D721Med (cell line): ENCODE measurements at regions not wholly inside any gene's neighbourhood (a gene's known extent, or its start where the extent isn't known, plus 50 kb on each side); places are given as distances from the start of the nearest gene placed in this dataset.

ENCODE experiments used
- DNase-seq: peaks from one replicate; pipeline ENCODE4 v3.0.0; 2011; ENCODE audit warnings: low spot score; ENCODE audit not compliant: insufficient read length
- FAIRE-seq: peaks from 2 replicates; lab custom pipeline; 2011; peaks lifted over from hg19 to GRCh38; lab: Jason Lieb, UNC
- CTCF ChIP-seq: IDR thresholded peaks from 2 replicates; pipeline ENCODE4 v1.5.1; 2012; ENCODE audit warnings: mild to moderate bottlenecking, control low read depth; ENCODE audit not compliant: insufficient read depth; ENCODE audit errors: missing control alignments

GRCh38 chr15:66942649-66943390 lies 122.6 kb upstream of the SMAD3 start:
- no peak for FAIRE-seq

GRCh38 chr15:66943456-66944095 lies 121.8 kb upstream of the SMAD3 start:
- TF ChIP-seq CTCF, result peak; percentile 39
- DNase-seq (no peak), FAIRE-seq (no peak)

More at GRCh38 chr15:66942649-66943390, 122.6 kb upstream of the SMAD3 start:
- no peak for DNase-seq
- no peak for TF ChIP-seq CTCF

GRCh38 chr15:66944121-66944520 lies 121.3 kb upstream of the SMAD3 start:
- DNase-seq (no peak), FAIRE-seq (no peak)
- TF ChIP-seq CTCF, result no peak

GRCh38 chr15:66945286-66945685 lies 120.1 kb upstream of the SMAD3 start:
- TF ChIP-seq CTCF, result no peak
- no peak for DNase-seq
- no peak for FAIRE-seq

- FAIRE-seq, result no peak
- TF ChIP-seq CTCF, result no peak
- no peak for DNase-seq
Measured at GRCh38 chr15:66945842-66946241, 119.6 kb upstream of the SMAD3 start.

GRCh38 chr15:66946578-66947164 lies 118.7 kb upstream of the SMAD3 start:
- TF ChIP-seq CTCF, result peak; percentile 96
- no peak for FAIRE-seq
- peak; percentile 62 for DNase-seq

GRCh38 chr15:66947471-66947870 lies 117.9 kb upstream of the SMAD3 start:
- DNase-seq (no peak), FAIRE-seq (no peak)
- TF ChIP-seq CTCF, result no peak
